ENCODE measurements at regions not wholly inside any gene's neighbourhood (a gene's known extent, or its start where the extent isn't known, plus 50 kb on each side); places are given as distances from the start of the nearest gene placed in this dataset.
A peak's percentile ranks its signal among the peaks of the same experiment; 100 is the strongest.

GRCh38 chr2:41954304-41955291 lies 93.2 kb upstream of the PKDCC start:
- no peak for DNase-seq

GRCh38 chr2:41955316-41956043 lies 92.3 kb upstream of the PKDCC start:
- no peak for DNase-seq

GRCh38 chr2:41957431-41957830 lies 90.4 kb upstream of the PKDCC start:
- DNase-seq = no peak

GRCh38 chr2:41958251-41958650 lies 89.6 kb upstream of the PKDCC start:
- DNase-seq = no peak

- DNase-seq = no peak
Measured at GRCh38 chr2:41958775-41959174, 89.0 kb upstream of the PKDCC start.

GRCh38 chr2:41959760-41960159 lies 88.1 kb upstream of the PKDCC start:
- no peak for DNase-seq

- DNase-seq = no peak
Measured at GRCh38 chr2:41962922-41963622, 84.7 kb upstream of the PKDCC start.

- DNase-seq = peak; percentile 95
Measured at GRCh38 chr2:41963661-41964525, 83.9 kb upstream of the PKDCC start.

GRCh38 chr2:41965173-41965908 lies 82.5 kb upstream of the PKDCC start:
- no peak for DNase-seq

- no peak for DNase-seq
Measured at GRCh38 chr2:41965909-41966295, 81.9 kb upstream of the PKDCC start.

GRCh38 chr2:41966431-41966893 lies 81.4 kb upstream of the PKDCC start:
- peak; percentile 84 for DNase-seq

- no peak for DNase-seq
Measured at GRCh38 chr2:41966920-41967319, 80.9 kb upstream of the PKDCC start.

- no peak for DNase-seq
Measured at GRCh38 chr2:41967476-41968181, 80.2 kb upstream of the PKDCC start.

- DNase-seq = no peak
Measured at GRCh38 chr2:41968182-41968578, 79.6 kb upstream of the PKDCC start.

GRCh38 chr2:41970988-41971660 lies 76.7 kb upstream of the PKDCC start:
- no peak for DNase-seq

GRCh38 chr2:41972179-41972578 lies 75.6 kb upstream of the PKDCC start:
- no peak for DNase-seq

GRCh38 chr2:41972819-41973218 lies 75.0 kb upstream of the PKDCC start:
- no peak for DNase-seq

- no peak for DNase-seq
Measured at GRCh38 chr2:41973871-41974270, 74.0 kb upstream of the PKDCC start.

- no peak for DNase-seq
Measured at GRCh38 chr2:41981417-41981816, 66.4 kb upstream of the PKDCC start.
